DOHH2 (cell line): ENCODE measurements at regions not wholly inside any gene's neighbourhood (a gene's known extent, or its start where the extent isn't known, plus 50 kb on each side); places are given as distances from the start of the nearest gene placed in this dataset.

Experiments
- H3F3A ChIP-seq: fragments of 200-600 bp; sonication (generic), shearing (Covaris generic); 2 replicates; pipeline ENCODE4 v1.6.0; 2016; ENCODE audit warnings: antibody characterized with exemption, mild to moderate bottlenecking; ENCODE audit not compliant: control insufficient read depth, insufficient read depth
- H3K27ac ChIP-seq: fragments of 200-600 bp; sonication (generic); 2 replicates; pipeline ENCODE4 v1.5.1; 2014; ENCODE audit warnings: low read depth, mild to moderate bottlenecking, low read length, moderate library complexity
- H3K27me3 ChIP-seq: fragments of 200-600 bp; sonication (generic); 2 replicates; pipeline ENCODE4 v1.6.1; 2014; ENCODE audit warnings: mild to moderate bottlenecking, low read length, mixed read lengths; ENCODE audit not compliant: control insufficient read depth
- H3K36me3 ChIP-seq: fragments of 200-600 bp; sonication (generic); 2 replicates; pipeline ENCODE4 v1.6.1; 2014; ENCODE audit warnings: mild to moderate bottlenecking, low read length, moderate library complexity, mixed read lengths; ENCODE audit not compliant: control insufficient read depth
- H3K4me1 ChIP-seq: fragments of 200-600 bp; sonication (generic); 2 replicates; pipeline ENCODE4 v1.6.1; 2014; ENCODE audit warnings: mild to moderate bottlenecking, low read length, mixed read lengths; ENCODE audit not compliant: control insufficient read depth
- H3K4me2 ChIP-seq: fragments of 200-600 bp; sonication (generic); 2 replicates; pipeline ENCODE4 v1.6.0; 2014; ENCODE audit warnings: mild to moderate bottlenecking, low read length, moderate library complexity
- H3K4me3 ChIP-seq: fragments of 200-600 bp; sonication (generic); 2 replicates; pipeline ENCODE4 v1.5.1; 2014; ENCODE audit warnings: mild to moderate bottlenecking, low read length, mixed read lengths
- H3K79me2 ChIP-seq: fragments of 200-600 bp; sonication (generic); 2 replicates; pipeline ENCODE4 v1.6.1; 2014; ENCODE audit warnings: mild to moderate bottlenecking, low read length, mixed read lengths; ENCODE audit not compliant: control insufficient read depth
- H3K9me2 ChIP-seq: fragments of 200-600 bp; sonication (generic); replicated peaks from 2 replicates; pipeline ENCODE4 v1.6.1; 2014; ENCODE audit warnings: mild to moderate bottlenecking, low read length, mixed read lengths; ENCODE audit not compliant: control insufficient read depth
- H3K9me3 ChIP-seq: fragments of 200-600 bp; sonication (generic); 2 replicates; pipeline ENCODE4 v1.6.1; 2014; ENCODE audit warnings: antibody characterized with exemption, low read length, mixed read lengths; ENCODE audit not compliant: control insufficient read depth, insufficient read depth
- H4K20me1 ChIP-seq: fragments of 200-600 bp; sonication (generic); 2 replicates; pipeline ENCODE4 v1.6.0; 2014; ENCODE audit warnings: low read depth, mild to moderate bottlenecking, antibody characterized with exemption, low read length, moderate library complexity; ENCODE audit not compliant: control insufficient read depth, insufficient read depth
- EZH2phosphoT487 ChIP-seq: fragments of 200-600 bp; sonication (generic); IDR thresholded peaks from 2 replicates; pipeline ENCODE4 v1.6.1; 2017; ENCODE audit warnings: borderline replicate concordance, mild to moderate bottlenecking, antibody characterized with exemption, low read length, moderate library complexity, mixed read lengths
- TF ChIP-seq, protein P1 (sequence below): fragments of 200-600 bp; sonication (generic); IDR thresholded peaks from one replicate; pipeline ENCODE4 v1.5.1; 2014; ENCODE audit warnings: antibody characterized with exemption, mild to moderate bottlenecking, low read depth, low read length; ENCODE audit not compliant: poor library complexity, severe bottlenecking

DNA sequence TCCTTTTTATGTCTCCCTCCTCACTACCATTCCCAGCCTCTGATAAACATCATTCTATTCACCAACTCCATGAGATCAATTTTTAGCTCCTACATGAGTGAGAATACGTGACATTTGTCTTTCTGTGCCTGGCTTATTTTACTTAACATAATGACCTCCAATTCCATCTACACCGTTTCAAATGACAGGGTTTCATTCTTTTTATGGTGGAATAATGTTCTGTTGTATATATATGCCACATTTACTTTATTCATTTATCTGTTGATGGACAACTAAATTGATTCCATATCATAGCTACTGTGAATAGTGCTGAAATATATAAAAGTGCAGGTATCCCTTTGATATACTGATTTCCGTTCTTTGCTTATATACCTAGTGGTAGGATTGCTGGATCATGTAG, 503.9 kb downstream of the SMARCA1 start:
- Histone ChIP-seq H3K4me2 (no peak overlapping the region), H3K4me3 (no peak overlapping the region), H3K4me1 (no peaks in the 10 kb centered on the region), H4K20me1 (no peaks in the 10 kb centered on the region), H3K9me3 (no peaks in the 10 kb centered on the region), H3K9me2 (no peaks in the 10 kb centered on the region), H3K36me3 (no peaks in the 10 kb centered on the region), H3K27me3 (no peaks in the 10 kb centered on the region), H3K79me2 (no peaks in the 10 kb centered on the region), H3K27ac (no peak overlapping the region), H3F3A (no peaks in the 10 kb centered on the region)
- TF ChIP-seq, protein P1, sequence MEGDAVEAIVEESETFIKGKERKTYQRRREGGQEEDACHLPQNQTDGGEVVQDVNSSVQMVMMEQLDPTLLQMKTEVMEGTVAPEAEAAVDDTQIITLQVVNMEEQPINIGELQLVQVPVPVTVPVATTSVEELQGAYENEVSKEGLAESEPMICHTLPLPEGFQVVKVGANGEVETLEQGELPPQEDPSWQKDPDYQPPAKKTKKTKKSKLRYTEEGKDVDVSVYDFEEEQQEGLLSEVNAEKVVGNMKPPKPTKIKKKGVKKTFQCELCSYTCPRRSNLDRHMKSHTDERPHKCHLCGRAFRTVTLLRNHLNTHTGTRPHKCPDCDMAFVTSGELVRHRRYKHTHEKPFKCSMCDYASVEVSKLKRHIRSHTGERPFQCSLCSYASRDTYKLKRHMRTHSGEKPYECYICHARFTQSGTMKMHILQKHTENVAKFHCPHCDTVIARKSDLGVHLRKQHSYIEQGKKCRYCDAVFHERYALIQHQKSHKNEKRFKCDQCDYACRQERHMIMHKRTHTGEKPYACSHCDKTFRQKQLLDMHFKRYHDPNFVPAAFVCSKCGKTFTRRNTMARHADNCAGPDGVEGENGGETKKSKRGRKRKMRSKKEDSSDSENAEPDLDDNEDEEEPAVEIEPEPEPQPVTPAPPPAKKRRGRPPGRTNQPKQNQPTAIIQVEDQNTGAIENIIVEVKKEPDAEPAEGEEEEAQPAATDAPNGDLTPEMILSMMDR = no peak
- TF ChIP-seq EZH2phosphoT487 = no peak

DNA sequence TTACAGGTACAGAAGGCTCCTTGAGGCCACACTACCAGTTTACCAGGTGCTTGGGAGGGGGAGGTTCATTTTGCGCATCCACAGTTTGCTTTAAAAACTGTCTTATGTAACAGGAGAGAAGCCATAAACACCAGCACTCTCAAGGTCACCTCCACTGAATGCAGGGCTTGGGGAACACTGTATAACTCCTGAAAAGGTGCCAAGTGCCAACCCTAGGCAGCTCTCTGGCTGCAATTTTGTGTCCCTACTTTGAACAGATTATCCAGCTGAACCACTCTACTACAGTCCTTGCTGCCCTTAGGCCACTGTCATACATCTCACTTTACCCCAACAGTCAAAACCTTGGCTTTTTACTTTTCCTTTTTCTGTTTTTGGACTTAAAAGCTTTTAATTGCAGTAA, 507.9 kb downstream of the SMARCA1 start:
- no peak overlapping the region for H3K27ac ChIP-seq
- TF ChIP-seq EZH2phosphoT487 = no peak
- TF ChIP-seq, protein P1 = no peak
- H3F3A ChIP-seq = no peaks in the 10 kb centered on the region
- no peaks in the 10 kb centered on the region for H3K79me2 ChIP-seq
- no peak overlapping the region for H3K4me2 ChIP-seq
- no peaks in the 10 kb centered on the region for H4K20me1 ChIP-seq
- H3K4me1 ChIP-seq = no peaks in the 10 kb centered on the region
- H3K27me3 ChIP-seq = no peaks in the 10 kb centered on the region
- no peaks in the 10 kb centered on the region for H3K9me2 ChIP-seq
- H3K9me3 ChIP-seq = no peaks in the 10 kb centered on the region
- H3K4me3 ChIP-seq = no peak overlapping the region
- H3K36me3 ChIP-seq = no peaks in the 10 kb centered on the region

DNA sequence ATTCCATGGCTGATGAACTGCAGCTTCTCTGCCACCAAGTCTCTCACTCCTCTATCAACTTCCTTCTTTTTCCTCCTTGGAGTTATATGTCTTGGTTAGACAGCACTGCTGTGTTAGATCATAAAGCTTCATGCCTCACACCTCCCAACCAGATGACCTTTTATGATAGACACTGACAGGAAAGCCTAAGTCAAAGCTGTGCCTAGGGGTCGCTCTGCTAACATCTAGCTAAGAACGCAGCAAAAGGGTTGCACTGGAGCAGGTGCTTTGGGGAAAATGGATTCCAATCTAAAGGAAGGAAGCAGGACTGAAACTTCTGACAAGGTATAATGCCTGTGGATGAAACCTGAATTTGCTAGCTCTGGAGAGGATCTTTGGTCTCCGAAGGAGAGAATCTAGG, 509.7 kb downstream of the SMARCA1 start:
- H3K27ac ChIP-seq = no peak overlapping the region
- no peaks in the 10 kb centered on the region for H3K36me3 ChIP-seq
- no peaks in the 10 kb centered on the region for H3K79me2 ChIP-seq
- TF ChIP-seq, protein P1 = no peak
- no peak for TF ChIP-seq EZH2phosphoT487
- no peaks in the 10 kb centered on the region for H3F3A ChIP-seq
- no peaks in the 10 kb centered on the region for H3K9me2 ChIP-seq
- no peak overlapping the region for H3K4me2 ChIP-seq
- no peaks in the 10 kb centered on the region for H3K27me3 ChIP-seq
- H3K4me3 ChIP-seq = no peak overlapping the region
- H3K4me1 ChIP-seq = no peaks in the 10 kb centered on the region
- no peaks in the 10 kb centered on the region for H3K9me3 ChIP-seq
- no peaks in the 10 kb centered on the region for H4K20me1 ChIP-seq

DNA sequence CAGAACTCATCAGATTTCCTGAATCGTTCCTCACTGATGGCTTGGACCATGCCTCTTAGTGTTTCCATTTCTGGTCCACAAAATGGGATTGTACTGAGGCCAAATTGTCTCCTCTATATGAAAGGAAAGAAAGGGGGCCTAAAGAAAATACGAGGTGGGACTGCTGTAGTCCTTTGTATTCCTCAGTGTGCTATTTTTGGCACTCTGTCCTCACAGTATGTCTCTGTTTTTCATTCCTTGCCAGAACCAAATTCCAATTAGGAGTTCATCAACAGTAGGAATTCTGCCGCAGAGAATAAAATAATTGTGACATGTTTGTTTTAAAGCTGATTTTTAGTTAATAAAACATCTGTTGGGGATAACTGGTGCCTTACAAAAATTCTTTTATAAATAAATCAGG, 515.7 kb downstream of the SMARCA1 start:
- Histone ChIP-seq H3K79me2 (no peaks in the 10 kb centered on the region), H3F3A (no peaks in the 10 kb centered on the region), H3K4me3 (no peak overlapping the region), H3K4me2 (no peak overlapping the region), H3K27ac (no peak overlapping the region), H3K9me2 (no peaks in the 10 kb centered on the region), H3K27me3 (no peaks in the 10 kb centered on the region), H3K9me3 (no peaks in the 10 kb centered on the region), H3K4me1 (no peaks in the 10 kb centered on the region), H4K20me1 (no peaks in the 10 kb centered on the region), H3K36me3 (no peaks in the 10 kb centered on the region)
- TF ChIP-seq, protein P1 = no peak
- no peak for TF ChIP-seq EZH2phosphoT487
